Thyroid gland (tissue), 4 donors: ENCODE measurements at regions not wholly inside any gene's neighbourhood (a gene's known extent, or its start where the extent isn't known, plus 50 kb on each side); places are given as distances from the start of the nearest gene placed in this dataset.

Experiments used
- CTCF ChIP-seq, 6 experiments: fragments of 200-600 bp in 3 of 6; fragments of 450-650 bp in 3 of 6; sonication (generic) in 3 of 6; IDR thresholded peaks; one replicate each; pipeline ENCODE4 v1.5.1; 2016 to 2019; ENCODE audit warnings: antibody characterized with exemption in 6 of 6, mild to moderate bottlenecking in 2 of 6, inconsistent platforms in 1 of 6, moderate library complexity in 1 of 6
- POLR2A ChIP-seq, 2 donors: fragments of 450-650 bp; IDR thresholded peaks; one replicate each; pipeline ENCODE4 v1.6.1; 2017; ENCODE audit warnings: antibody characterized with exemption in 2 of 2, mild to moderate bottlenecking in 2 of 2, moderate library complexity in 1 of 2

DNA sequence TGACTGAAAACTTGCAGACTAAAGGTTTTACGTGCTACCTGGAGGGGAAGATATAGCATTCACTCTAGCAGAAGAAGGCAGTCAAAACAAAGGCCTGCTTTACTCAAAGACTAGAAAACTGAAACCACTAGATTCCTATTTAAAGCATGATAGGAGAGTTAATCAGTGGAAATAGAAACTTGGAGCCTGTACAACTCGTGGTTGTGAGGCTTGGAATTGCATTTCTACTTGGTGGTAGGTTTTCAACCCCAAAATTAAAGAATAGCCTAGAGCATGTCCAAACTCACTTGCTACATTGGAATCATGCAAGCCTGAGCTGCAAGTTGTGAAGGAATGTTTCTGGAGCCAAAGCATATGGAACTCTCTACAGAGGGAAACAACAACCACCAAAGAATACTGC is 1526.4 kb upstream of the NUDT12 start:
- no peak for TF ChIP-seq CTCF (IDR thresholded peaks at IDR 0.05)
- TF ChIP-seq POLR2A (IDR thresholded peaks at IDR 0.05), result no peak
